IMR-90 (cell line): ENCODE measurements at regions not wholly inside any gene's neighbourhood (a gene's known extent, or its start where the extent isn't known, plus 50 kb on each side); places are given as distances from the start of the nearest gene placed in this dataset.
A peak's percentile ranks its signal among the peaks of the same experiment; 100 is the strongest.

Source experiments
- ATAC-seq: fragments of 200-7000 bp; cut with Tn5 transposase; 2 replicates; pipeline ENCODE4 v1.9.1; 2020; ENCODE audit warnings: low read depth, mild to moderate bottlenecking, moderate library complexity
- BruUV-seq: library from RNA; stranded (reverse); fragments of 400-500 nt; replicated peaks from 2 replicates; lab custom pipeline; 2021; lab: Mats Ljungman, UMichigan
- CTCF ChIA-PET: fragments of 300-600 bp; formaldehyde crosslinking; extraction: SDS; loops from one replicate; lab custom pipeline; 2021; ENCODE audit warnings: antibody characterized with exemption; lab: Yijun Ruan, JAX
- POLR2A ChIA-PET: fragments of 300-600 bp; sonication (Branson Sonifier 250); formaldehyde crosslinking; loops from one replicate; lab custom pipeline; 2022; ENCODE audit warnings: antibody characterized with exemption; ENCODE audit not compliant: unreplicated experiment; lab: Charles Lee
- DNase-seq: peaks from one replicate; pipeline ENCODE4 v3.0.0; 2013
- H2AFZ ChIP-seq: replicated peaks from 2 replicates; pipeline ENCODE3; 2013; ENCODE audit warnings: low read length, mild to moderate bottlenecking; ENCODE audit not compliant: poor library complexity
- H2AK5ac ChIP-seq: 2 replicates; pipeline ENCODE4 v1.6.1; 2013; ENCODE audit warnings: low read depth, low read length, inconsistent platforms
- H2AK9ac ChIP-seq: replicated peaks from 2 replicates; pipeline ENCODE3; 2013; ENCODE audit warnings: mild to moderate bottlenecking, low read depth, low read length, moderate library complexity; ENCODE audit not compliant: poor library complexity
- H2BK120ac ChIP-seq: 2 replicates; pipeline ENCODE4 v1.6.1; 2013; ENCODE audit warnings: low read depth, low read length, inconsistent platforms
- H2BK15ac ChIP-seq: 3 replicates; pipeline ENCODE4 v1.6.1; 2013; ENCODE audit warnings: low read depth, low read length, inconsistent platforms
- H2BK20ac ChIP-seq: 2 replicates; pipeline ENCODE4 v1.6.1; 2013; ENCODE audit warnings: low read depth, mild to moderate bottlenecking, inconsistent platforms, low read length, moderate library complexity
- H2BK5ac ChIP-seq: 2 replicates; pipeline ENCODE4 v1.6.1; 2013; ENCODE audit warnings: mild to moderate bottlenecking, low read depth, low read length, inconsistent platforms; ENCODE audit not compliant: poor library complexity, severe bottlenecking
- H3K14ac ChIP-seq: replicated peaks from 2 replicates; pipeline ENCODE4 v1.6.1; 2013; ENCODE audit warnings: low read depth, low read length, inconsistent platforms
- H3K18ac ChIP-seq: 2 replicates; pipeline ENCODE4 v1.6.1; 2013; ENCODE audit warnings: low read depth, low read length, control low read depth
- H3K23ac ChIP-seq: 2 replicates; pipeline ENCODE4 v1.6.1; 2013; ENCODE audit warnings: low read depth, low read length, inconsistent platforms
- H3K27ac ChIP-seq: 2 replicates; pipeline ENCODE4 v1.5.1; 2013; ENCODE audit warnings: mild to moderate bottlenecking, control low read depth, low read length; ENCODE audit not compliant: insufficient read depth
- H3K27me3 ChIP-seq: 2 replicates; pipeline ENCODE4 v1.6.1; 2013; ENCODE audit warnings: low read length; ENCODE audit not compliant: control insufficient read depth, insufficient read depth
- H3K36me3 ChIP-seq: 2 replicates; pipeline ENCODE4 v1.6.1; 2013; ENCODE audit warnings: low read length, mixed read lengths; ENCODE audit not compliant: control insufficient read depth, insufficient read depth
- H3K4ac ChIP-seq: 2 replicates; pipeline ENCODE4 v1.6.1; 2013; ENCODE audit warnings: low read depth, low read length, inconsistent platforms
- H3K4me1 ChIP-seq: 2 replicates; pipeline ENCODE4 v1.6.1; 2013; ENCODE audit warnings: low read length, mixed read lengths; ENCODE audit not compliant: control insufficient read depth, insufficient read depth
- H3K4me2 ChIP-seq: 2 replicates; pipeline ENCODE4 v1.6.1; 2013; ENCODE audit warnings: low read depth, mild to moderate bottlenecking, control low read depth, low read length, moderate library complexity
- H3K4me3 ChIP-seq: 2 replicates; pipeline ENCODE4 v1.5.1; 2013; ENCODE audit warnings: low read depth, mild to moderate bottlenecking, control low read depth, low read length, moderate library complexity; ENCODE audit not compliant: insufficient read depth
- H3K56ac ChIP-seq: 2 replicates; pipeline ENCODE4 v1.6.1; 2013; ENCODE audit warnings: low read length, inconsistent platforms; ENCODE audit not compliant: insufficient read depth; ENCODE audit errors: extremely low read depth
- H3K79me1 ChIP-seq, 2 experiments: 2 replicates each; pipeline ENCODE4 v1.6.1; 2013; ENCODE audit warnings: low read length in 2 of 2, inconsistent platforms in 1 of 2, low read depth in 1 of 2
- H3K9ac ChIP-seq: 2 replicates; pipeline ENCODE4 v1.6.1; 2013; ENCODE audit warnings: low read depth, low read length, control low read depth
- H3K9me1 ChIP-seq: 2 replicates; pipeline ENCODE4 v1.6.1; 2013; ENCODE audit warnings: low read length, inconsistent platforms; ENCODE audit not compliant: insufficient read depth
- H3K9me3 ChIP-seq: 2 replicates; pipeline ENCODE4 v1.6.1; 2013; ENCODE audit warnings: low read length; ENCODE audit not compliant: control insufficient read depth, insufficient read depth
- H4K20me1 ChIP-seq: 2 replicates; pipeline ENCODE4 v1.6.1; 2013; ENCODE audit warnings: low read length, inconsistent platforms; ENCODE audit not compliant: insufficient read depth
- H4K5ac ChIP-seq: 2 replicates; pipeline ENCODE4 v1.6.1; 2013; ENCODE audit warnings: mild to moderate bottlenecking, low read depth, low read length, control low read depth
- H4K8ac ChIP-seq, 2 experiments: 2 replicates each; pipeline ENCODE4 v1.6.1; 2013; ENCODE audit warnings: low read depth in 2 of 2, low read length in 2 of 2, control low read depth in 1 of 2, inconsistent platforms in 1 of 2
- H4K91ac ChIP-seq: 2 replicates; pipeline ENCODE4 v1.6.1; 2013; ENCODE audit warnings: low read depth, low read length, inconsistent platforms; ENCODE audit not compliant: insufficient read depth
- BHLHE40 ChIP-seq: fragments of 150-350 bp; IDR thresholded peaks from 2 replicates; pipeline ENCODE4 v1.6.1; 2016; ENCODE audit warnings: mild to moderate bottlenecking, low read depth, low read length
- CEBPB ChIP-seq: IDR thresholded peaks from 2 replicates; pipeline ENCODE4 v1.6.1; 2012; ENCODE audit warnings: low read depth, low read length, improper control_type of control experiment
- MAFK ChIP-seq: IDR thresholded peaks from 2 replicates; pipeline ENCODE4 v1.6.1; 2012; ENCODE audit warnings: low read depth, low read length, improper control_type of control experiment
- MAZ ChIP-seq: IDR thresholded peaks from 2 replicates; pipeline ENCODE4 v1.6.1; 2012; ENCODE audit warnings: low read depth, mild to moderate bottlenecking, low read length, improper control_type of control experiment, moderate library complexity, borderline replicate concordance
- MXI1 ChIP-seq: IDR thresholded peaks from 2 replicates; pipeline ENCODE4 v1.6.1; 2012; ENCODE audit warnings: low read depth, mild to moderate bottlenecking, low read length, moderate library complexity, borderline replicate concordance
- POLR2A ChIP-seq: IDR thresholded peaks from 2 replicates; pipeline ENCODE4 v1.6.1; 2012; ENCODE audit warnings: mild to moderate bottlenecking, low read depth, low read length
- RAD21 ChIP-seq: IDR thresholded peaks from 2 replicates; pipeline ENCODE4 v1.6.1; 2012; ENCODE audit warnings: low read length, improper control_type of control experiment
- RCOR1 ChIP-seq: IDR thresholded peaks from 2 replicates; pipeline ENCODE4 v1.6.1; 2012; ENCODE audit warnings: mild to moderate bottlenecking, low read length, improper control_type of control experiment; ENCODE audit not compliant: insufficient replicate concordance
- RFX5 ChIP-seq: IDR thresholded peaks from 2 replicates; pipeline ENCODE4 v1.8.0; 2012; ENCODE audit warnings: low read depth, mild to moderate bottlenecking, low read length, moderate library complexity
- WGBS, 2 experiments: methylation state at CpG; one replicate each; pipeline versions ENCODE4 v1.1.5 to v1.1.7; 2013; ENCODE audit warnings: missing lambda C conversion rate in 2 of 2; ENCODE audit not compliant: insufficient read length in 1 of 2; ENCODE audit errors: extremely low coverage in 2 of 2; 5-methylcytosine and 5-hydroxymethylcytosine counted together
- dilution Hi-C: fragments of 300-500 bp; cut with HindIII; formaldehyde crosslinking; loops from one replicate; pipeline ENCODE4 v1.14.3; 2018; ENCODE audit warnings: low sequenced_read_pairs; ENCODE audit not compliant: unreplicated experiment
- in situ Hi-C: fragments of 300-500 bp; cut with MboI; formaldehyde crosslinking; loops from 3 replicates; pipeline ENCODE4 v1.14.3; 2019; ENCODE audit warnings: low sequenced_read_pairs, inconsistent platforms, mixed read lengths
- intact Hi-C: fragments of 100-400 bp; cut with micrococcal nuclease; formaldehyde crosslinking; loops from 2 replicates; pipeline ENCODE4 v1.10.0; 2022
- TF ChIP-seq, protein P1 (sequence below): conservative IDR thresholded peaks from 2 replicates; pipeline ENCODE4 v1.5.1; 2012; ENCODE audit warnings: mild to moderate bottlenecking, low read depth, low read length, improper control_type of control experiment
- TF ChIP-seq, protein P2 (sequence below): fragments of 150-350 bp; IDR thresholded peaks from 2 replicates; pipeline ENCODE4 v1.6.1; 2017; ENCODE audit warnings: mild to moderate bottlenecking, antibody characterized with exemption, low read length, low read depth

DNA sequence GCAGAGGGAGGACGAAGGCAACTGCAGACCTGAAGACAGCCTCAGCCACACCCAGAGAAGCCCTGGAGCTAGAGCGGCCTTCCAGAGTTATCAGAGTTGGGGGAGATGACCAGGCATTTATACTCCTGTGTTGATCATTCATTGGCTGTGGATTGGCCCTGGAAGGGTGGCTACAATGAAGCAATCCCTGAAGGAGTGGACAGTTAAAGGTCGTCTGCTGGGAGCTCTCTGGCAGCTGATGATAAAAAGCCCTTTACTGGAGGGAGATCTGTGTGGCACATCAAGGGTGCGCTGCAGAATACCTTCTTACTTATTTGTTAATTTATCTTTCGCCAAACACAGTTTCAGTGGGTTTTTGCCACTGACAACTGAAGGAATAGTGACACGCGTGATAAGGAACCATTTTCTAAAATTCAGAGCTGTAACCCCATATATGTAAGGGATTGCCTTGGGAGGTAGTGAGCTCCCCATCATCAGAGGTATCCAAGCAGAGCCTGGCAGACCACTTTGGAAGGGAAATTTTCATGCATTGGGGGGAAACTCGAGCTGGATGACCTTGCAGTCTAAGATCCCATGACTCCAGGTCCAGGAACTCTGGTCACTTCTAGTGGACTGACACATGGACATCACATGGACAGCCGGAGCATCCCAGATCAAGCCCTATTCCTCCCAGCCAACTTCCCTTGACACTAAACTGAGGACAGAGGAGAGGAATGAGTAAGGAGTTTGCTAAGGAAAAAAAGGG lies 126.4 kb upstream of the GADD45A start (continued):
- TF ChIP-seq RAD21 (no peak), MXI1 (no peak)

DNA sequence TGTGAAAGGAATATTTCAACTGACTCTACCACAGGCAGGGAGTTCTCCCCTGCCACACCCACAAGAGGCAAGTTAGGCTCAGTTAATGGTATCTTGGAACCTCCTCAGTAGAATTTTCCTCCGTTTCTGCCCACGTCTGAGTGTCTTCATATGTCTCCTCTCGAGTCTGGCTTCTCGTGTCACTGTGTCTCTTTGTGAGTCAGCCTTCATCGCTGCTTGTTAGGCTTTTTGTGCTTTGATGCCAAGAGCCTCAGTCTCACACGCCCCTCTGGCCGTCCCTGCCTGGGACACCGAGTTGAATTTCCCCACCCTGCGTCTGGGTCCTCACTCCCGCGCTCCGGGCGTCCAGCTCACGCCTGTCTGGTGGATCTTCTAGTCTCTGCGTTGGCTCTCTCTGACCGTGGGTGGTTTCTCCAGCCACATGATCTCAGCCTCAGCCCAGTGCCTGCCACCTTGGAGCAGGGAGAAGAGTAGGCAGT lies 125.7 kb upstream of the GADD45A start:
- no peak overlapping the region for H3K56ac ChIP-seq
- peak overlapping the region; percentile 35; the same call in 1 of the 2 replicates for H3K4me3 ChIP-seq
- H4K5ac ChIP-seq: peak overlapping the region; percentile 33
- no peaks in the 10 kb centered on the region for H3K27me3 ChIP-seq
- H2AK5ac ChIP-seq: no peak overlapping the region
- H3K4me1 ChIP-seq: peaks cover 6% of the 10 kb centered on the region
- no peak overlapping the region for H2AK9ac ChIP-seq
- H3K9me3 ChIP-seq: no peaks in the 10 kb centered on the region
- peak overlapping the region; percentile 39 for H3K9ac ChIP-seq
- peak overlapping the region; percentile 72 for H2BK20ac ChIP-seq
- DNase-seq (peak; percentile 64), ATAC-seq (peak; percentile 79)
- 0 out of 2 replicates have a peak, but pooled peaks cover 2% of the 10 kb centered on the region for H3K9me1 ChIP-seq
- peak overlapping the region; percentile 65 to 78 for H4K8ac ChIP-seq
- intact Hi-C loops (no loop called here), dilution Hi-C loops (no loop called here), in situ Hi-C loops (loop anchor here (10.0 to 25.0 kb wide), 2 partner anchors 128 to 546 kb away; partner anchors contain the start of gene GADD45A)
- H3K4ac ChIP-seq: peak overlapping the region; percentile 74
- peak overlapping the region; percentile 4 for H2BK5ac ChIP-seq
- ChIA-PET POLR2A (no interaction called here), CTCF (interaction anchor here (2.0 kb wide), 1 partner anchor 24 kb away, joined by 6 read pairs; no protein-coding TSS in a partner anchor)
- no peaks in the 10 kb centered on the region for H3K79me1 ChIP-seq
- H4K91ac ChIP-seq: peak overlapping the region; percentile 41
- 10% methylated on average over 13 of the region's 16 CpGs; no CpG with 5 or more reads in 1 of the 2 experiments for WGBS, 2 experiments
- H2BK15ac ChIP-seq: peak overlapping the region; percentile 38; the same call in 2 of the 3 replicates
- peak overlapping the region; percentile 62 for H3K4me2 ChIP-seq
- H2AFZ ChIP-seq: peak overlapping the region; percentile 87
- H4K20me1 ChIP-seq: no peaks in the 10 kb centered on the region
- no TSS peak for BruUV-seq
- H2BK120ac ChIP-seq: peak overlapping the region; percentile 62
- H3K23ac ChIP-seq: peak overlapping the region; percentile 79; the same call in 1 of the 2 replicates
- peak overlapping the region; percentile 10; the same call in 1 of the 2 replicates for H3K18ac ChIP-seq
- peak overlapping the region; percentile 38 for H3K14ac ChIP-seq
- H3K27ac ChIP-seq: peak overlapping the region; percentile 16; the same call in 1 of the 2 replicates
- no peaks in the 10 kb centered on the region for H3K36me3 ChIP-seq
- no peak for TF ChIP-seq BHLHE40
- TF ChIP-seq MXI1: peak; percentile 35; the same call in 1 of the 2 replicates
- no peak for TF ChIP-seq MAFK
- peak; percentile 50 for TF ChIP-seq RCOR1
- TF ChIP-seq MAZ: no peak
- no peak for TF ChIP-seq RFX5
- TF ChIP-seq, protein P1, sequence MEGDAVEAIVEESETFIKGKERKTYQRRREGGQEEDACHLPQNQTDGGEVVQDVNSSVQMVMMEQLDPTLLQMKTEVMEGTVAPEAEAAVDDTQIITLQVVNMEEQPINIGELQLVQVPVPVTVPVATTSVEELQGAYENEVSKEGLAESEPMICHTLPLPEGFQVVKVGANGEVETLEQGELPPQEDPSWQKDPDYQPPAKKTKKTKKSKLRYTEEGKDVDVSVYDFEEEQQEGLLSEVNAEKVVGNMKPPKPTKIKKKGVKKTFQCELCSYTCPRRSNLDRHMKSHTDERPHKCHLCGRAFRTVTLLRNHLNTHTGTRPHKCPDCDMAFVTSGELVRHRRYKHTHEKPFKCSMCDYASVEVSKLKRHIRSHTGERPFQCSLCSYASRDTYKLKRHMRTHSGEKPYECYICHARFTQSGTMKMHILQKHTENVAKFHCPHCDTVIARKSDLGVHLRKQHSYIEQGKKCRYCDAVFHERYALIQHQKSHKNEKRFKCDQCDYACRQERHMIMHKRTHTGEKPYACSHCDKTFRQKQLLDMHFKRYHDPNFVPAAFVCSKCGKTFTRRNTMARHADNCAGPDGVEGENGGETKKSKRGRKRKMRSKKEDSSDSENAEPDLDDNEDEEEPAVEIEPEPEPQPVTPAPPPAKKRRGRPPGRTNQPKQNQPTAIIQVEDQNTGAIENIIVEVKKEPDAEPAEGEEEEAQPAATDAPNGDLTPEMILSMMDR: no peak
- TF ChIP-seq POLR2A: no peak
- 0 out of 2 replicates have a peak, but pooled peaks have one; percentile 2 for TF ChIP-seq RAD21
- TF ChIP-seq, protein P2, sequence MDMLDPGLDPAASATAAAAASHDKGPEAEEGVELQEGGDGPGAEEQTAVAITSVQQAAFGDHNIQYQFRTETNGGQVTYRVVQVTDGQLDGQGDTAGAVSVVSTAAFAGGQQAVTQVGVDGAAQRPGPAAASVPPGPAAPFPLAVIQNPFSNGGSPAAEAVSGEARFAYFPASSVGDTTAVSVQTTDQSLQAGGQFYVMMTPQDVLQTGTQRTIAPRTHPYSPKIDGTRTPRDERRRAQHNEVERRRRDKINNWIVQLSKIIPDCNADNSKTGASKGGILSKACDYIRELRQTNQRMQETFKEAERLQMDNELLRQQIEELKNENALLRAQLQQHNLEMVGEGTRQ: no peak
- TF ChIP-seq CEBPB: 0 out of 2 replicates have a peak, but pooled peaks have one; percentile 2
